NCI-H1694 (cell line): ENCODE measurements at regions not wholly inside any gene's neighbourhood (a gene's known extent, or its start where the extent isn't known, plus 50 kb on each side); places are given as distances from the start of the nearest gene placed in this dataset.
"Not testable (repeated sequence)": the region's sequence is repeated elsewhere in the genome, so short reads cannot be mapped to it uniquely, and the experiment has no call there.

Experiments used
- DNase-seq: peaks from one replicate; lab custom pipeline; 2025; lab: John Stamatoyannopoulos, UW

GRCh38 chr6:164377348-164377918, 932.0 kb downstream of the C6orf118 start:
- DNase-seq, result no peak

GRCh38 chr6:164370773-164371172, 938.6 kb downstream of the C6orf118 start:
- DNase-seq, result no peak

GRCh38 chr6:164359441-164359840, 944.9 kb downstream of the QKI start:
- DNase-seq, result no peak

- no peak for DNase-seq
Observed at GRCh38 chr6:164359036-164359435, 944.5 kb downstream of the QKI start.

GRCh38 chr6:164356814-164357213, 942.3 kb downstream of the QKI start:
- DNase-seq, result no peak

GRCh38 chr6:164347455-164347854, 932.9 kb downstream of the QKI start:
- DNase-seq, result no peak

- no peak for DNase-seq
Observed at GRCh38 chr6:164346631-164347030, 932.1 kb downstream of the QKI start.

- no peak for DNase-seq
Observed at GRCh38 chr6:164345806-164346496, 931.4 kb downstream of the QKI start.

- no peak for DNase-seq
Observed at GRCh38 chr6:164345327-164345726, 930.8 kb downstream of the QKI start.

- DNase-seq, result no peak
Observed at GRCh38 chr6:164344801-164345291, 930.3 kb downstream of the QKI start.

- DNase-seq, result not testable (repeated sequence)
Observed at GRCh38 chr6:164339442-164339841, 924.9 kb downstream of the QKI start.

- no peak for DNase-seq
Observed at GRCh38 chr6:164337925-164338397, 923.4 kb downstream of the QKI start.

- DNase-seq, result no peak
Observed at GRCh38 chr6:164337024-164337924, 922.8 kb downstream of the QKI start.

GRCh38 chr6:164336455-164336854, 921.9 kb downstream of the QKI start:
- no peak for DNase-seq

GRCh38 chr6:164331026-164331425, 916.5 kb downstream of the QKI start:
- DNase-seq, result no peak

GRCh38 chr6:164325168-164325567, 910.6 kb downstream of the QKI start:
- DNase-seq, result no peak

- DNase-seq, result no peak
Observed at GRCh38 chr6:164322533-164322932, 908.0 kb downstream of the QKI start.

GRCh38 chr6:164321297-164321696, 906.8 kb downstream of the QKI start:
- no peak for DNase-seq

- DNase-seq, result no peak
Observed at GRCh38 chr6:164315376-164315775, 900.9 kb downstream of the QKI start.

GRCh38 chr6:164308339-164308738, 893.8 kb downstream of the QKI start:
- DNase-seq, result no peak

- peak; percentile 3 for DNase-seq
Observed at GRCh38 chr6:164303102-164303964, 888.8 kb downstream of the QKI start.

- DNase-seq, result no peak
Observed at GRCh38 chr6:164296411-164296810, 881.9 kb downstream of the QKI start.
